H4 (cell line): ENCODE measurements at regions not wholly inside any gene's neighbourhood (a gene's known extent, or its start where the extent isn't known, plus 50 kb on each side); places are given as distances from the start of the nearest gene placed in this dataset.
A peak's percentile ranks its signal among the peaks of the same experiment; 100 is the strongest.

Source experiments
- DNase-seq: peaks from one replicate; pipeline ENCODE4 v3.0.0-alpha.2; 2015; ENCODE audit warnings: low spot score

DNA sequence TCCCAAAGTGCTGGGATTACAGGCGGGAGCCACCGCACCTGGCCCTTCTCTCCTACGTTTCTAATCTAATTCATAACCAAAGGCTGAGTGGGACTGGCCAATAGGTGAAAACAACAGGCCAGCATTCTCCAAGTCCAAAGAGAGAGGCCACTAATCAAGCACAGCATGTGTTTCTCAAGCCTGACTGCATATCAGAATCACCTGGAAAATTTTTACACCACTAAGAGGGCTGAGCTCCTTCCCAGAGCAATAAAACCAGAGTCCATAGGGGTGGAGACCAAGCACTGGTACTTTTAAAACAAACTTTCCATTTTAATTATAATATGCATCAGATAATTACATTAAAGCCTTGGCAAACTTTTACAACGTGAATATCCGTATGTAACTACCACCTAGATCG lies 254.4 kb downstream of the OPA1 start:
- DNase-seq, result no peak

DNA sequence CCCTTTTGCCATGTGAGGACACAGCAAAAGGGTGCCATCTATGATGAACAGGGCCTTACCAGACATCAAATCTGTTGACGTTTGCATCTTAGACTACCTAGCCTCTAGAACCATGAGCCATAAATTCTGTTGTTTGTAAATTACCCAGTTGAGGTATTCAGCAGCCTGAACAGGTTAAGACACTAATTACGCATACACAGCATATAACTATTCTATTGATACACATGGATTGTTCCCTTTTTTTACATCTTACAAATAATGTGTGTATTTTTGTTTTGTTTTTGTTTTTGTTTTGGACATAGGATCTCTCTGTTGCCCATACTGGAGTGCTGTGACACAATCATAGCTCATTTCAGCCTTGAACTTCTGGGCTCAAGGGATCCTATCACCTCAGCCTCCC lies 255.5 kb downstream of the OPA1 start:
- DNase-seq, result no peak

DNA sequence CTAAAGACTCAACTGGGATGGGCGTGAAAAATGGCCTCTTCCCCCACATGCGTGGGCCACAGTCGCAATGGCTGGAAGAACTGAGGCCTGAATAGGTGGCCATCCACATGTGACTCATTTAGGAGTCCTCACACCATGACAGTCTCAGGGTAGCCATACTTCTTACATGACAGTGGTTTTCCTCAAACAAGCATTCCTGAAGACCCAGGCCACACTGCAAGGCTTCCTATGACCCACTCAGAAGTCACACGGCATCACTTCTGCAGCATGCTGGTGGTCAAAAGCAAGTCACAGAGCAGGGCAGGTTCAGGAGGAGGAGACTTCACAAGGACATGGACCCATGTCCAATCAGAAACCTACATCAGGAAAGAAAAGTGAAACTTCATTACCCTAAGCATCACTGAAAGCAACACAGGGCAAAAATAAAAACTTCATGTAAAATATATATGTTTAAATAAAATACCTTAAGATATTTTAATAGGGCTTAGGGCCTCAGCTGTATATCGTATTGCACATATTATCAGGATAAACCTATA lies 257.1 kb downstream of the OPA1 start:
- no peak for DNase-seq

DNA sequence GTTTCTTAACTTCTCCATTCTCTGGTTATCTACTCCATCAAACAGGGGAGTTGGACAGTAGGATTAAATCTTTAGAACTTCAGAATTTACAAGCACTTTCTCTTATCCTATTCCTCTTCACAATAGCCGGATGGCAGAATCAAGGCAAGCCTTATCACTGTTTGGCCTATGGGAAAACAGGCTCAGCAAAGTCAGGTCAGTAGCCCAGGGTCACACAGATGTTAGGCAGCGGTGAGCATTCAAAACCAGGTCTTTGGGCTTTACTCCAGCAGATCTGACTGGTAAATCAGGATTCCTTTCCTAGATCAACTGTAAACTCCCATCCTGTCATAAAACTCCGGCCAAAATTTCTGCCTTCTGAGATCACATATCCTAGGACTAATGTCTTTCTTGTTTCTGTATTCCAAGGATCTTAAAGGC lies 258.4 kb downstream of the OPA1 start:
- no peak for DNase-seq

DNA sequence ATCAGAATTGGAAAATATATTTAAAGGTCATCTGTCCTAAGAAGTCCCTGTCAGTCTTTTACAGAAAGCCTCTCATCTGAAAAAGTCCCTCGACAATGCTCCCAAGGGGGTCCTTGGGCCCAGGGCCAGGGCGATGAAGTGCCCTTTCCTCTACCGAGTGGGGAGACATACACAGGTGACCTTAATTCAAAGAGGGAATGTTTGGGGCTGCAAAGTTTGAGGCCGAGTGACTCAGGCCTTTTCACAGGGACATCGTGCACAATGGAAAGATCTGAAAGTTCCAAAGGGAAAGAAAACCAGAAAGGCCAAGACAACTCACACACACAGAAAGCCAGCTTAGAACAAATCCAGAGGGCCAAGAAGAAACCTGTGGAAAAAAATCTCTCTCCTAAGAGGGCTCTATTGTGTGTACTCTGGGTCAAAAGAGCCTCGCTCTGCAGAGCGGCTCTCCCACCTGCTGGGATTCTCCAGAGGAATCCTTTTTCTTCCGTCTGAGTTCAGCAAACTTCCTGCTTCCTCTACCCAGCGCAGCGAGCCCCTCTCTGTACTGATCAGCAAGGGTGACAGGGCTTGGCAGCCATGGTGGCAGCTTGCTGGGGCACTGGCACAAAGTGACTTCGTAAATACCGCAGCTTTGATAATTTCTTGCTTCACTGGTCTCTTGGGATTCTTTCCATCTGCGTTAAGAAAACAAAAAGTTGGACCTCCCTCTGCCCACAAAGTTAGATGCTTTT lies 259.1 kb downstream of the OPA1 start:
- DNase-seq, result peak; percentile 82

DNA sequence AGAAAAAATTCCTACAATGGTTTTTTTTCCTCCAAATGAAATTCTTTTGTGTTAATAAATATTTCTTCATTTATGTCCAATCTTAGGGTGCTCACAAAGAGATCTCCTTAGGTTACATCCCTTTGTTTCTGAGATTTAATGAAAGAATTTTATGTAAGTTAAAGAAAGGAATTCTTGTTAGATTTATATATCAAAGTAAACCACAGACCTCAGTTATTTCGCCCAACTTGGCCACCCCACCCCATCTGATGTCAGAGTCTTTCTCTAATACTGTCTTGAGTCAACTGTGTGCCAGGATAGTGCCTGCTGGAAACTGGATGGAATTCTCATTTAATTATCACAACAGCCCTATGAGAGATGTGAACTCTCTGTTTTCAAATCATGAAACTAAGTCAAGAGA lies 259.9 kb downstream of the OPA1 start:
- peak; percentile 52 for DNase-seq

DNA sequence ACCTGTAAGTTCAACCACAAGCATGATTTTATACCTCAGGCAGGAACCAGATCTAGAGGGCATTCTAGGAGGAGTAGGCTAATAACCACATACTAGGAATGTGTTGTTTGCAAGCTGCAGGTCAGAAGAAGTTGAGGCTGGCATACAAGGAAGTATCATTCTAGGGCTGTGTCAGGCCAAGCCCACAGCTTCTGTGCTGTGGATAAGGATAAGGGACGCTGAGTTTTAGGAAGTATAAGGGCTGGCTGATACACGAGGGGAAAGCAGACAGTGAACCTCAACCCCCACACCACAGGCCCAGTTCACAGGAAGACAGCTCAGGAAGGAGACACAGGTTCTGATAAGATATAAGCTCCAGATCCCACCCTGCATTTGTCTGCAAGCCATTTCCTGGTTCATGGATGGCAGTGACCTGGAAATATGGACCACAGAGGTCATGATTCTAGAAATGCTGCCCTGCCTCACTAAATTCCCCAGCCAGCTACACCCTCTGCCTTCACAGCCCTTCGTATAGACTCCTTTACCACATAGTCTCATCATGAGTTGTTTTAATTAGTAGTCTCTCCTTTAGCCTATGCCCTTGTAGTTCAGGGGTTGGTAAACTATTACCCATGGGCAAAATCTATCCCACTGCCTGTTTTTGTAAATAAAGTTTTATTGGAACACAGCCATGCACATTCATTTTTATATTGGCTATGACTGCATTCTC lies 260.7 kb downstream of the OPA1 start:
- DNase-seq, result peak; percentile 37

DNA sequence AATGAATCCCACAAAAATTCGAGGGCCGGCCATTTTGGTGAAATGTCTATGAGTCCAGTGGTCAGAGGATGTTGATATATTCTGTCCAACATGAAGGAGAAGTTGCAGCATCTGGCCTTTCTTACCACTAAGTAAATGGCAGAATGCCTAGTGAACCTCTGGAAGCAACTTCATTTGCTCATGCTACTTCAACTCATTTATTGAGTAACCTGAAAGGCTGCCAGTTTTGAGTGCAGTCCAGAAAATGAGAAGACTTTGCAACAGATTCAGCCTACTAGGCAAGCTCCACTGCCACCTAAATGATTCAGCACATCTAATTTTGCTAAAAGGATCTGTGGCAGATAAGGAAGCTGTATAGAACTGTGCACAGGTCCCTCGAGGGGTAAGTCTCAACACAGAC lies 265.0 kb downstream of the OPA1 start:
- peak; percentile 98 for DNase-seq

DNA sequence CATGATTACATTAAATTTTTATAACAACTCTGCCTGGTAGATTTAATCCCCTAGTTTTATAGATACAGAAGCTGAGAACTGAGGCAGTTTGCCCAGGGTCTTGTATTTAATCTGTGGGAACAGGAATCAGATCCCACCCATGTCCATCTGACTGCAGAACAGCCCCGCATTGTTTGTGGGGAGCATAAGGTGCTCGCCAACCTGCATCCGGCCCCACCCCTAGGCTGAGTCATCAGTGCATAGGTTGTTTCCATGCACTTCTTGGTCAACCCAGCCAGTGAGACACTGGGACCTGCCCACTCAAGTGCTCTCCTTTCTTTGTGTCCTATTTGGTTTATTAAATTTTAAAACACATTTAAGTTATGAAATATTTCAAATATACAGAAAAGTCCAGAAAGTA lies 266.2 kb downstream of the OPA1 start:
- DNase-seq, result no peak

DNA sequence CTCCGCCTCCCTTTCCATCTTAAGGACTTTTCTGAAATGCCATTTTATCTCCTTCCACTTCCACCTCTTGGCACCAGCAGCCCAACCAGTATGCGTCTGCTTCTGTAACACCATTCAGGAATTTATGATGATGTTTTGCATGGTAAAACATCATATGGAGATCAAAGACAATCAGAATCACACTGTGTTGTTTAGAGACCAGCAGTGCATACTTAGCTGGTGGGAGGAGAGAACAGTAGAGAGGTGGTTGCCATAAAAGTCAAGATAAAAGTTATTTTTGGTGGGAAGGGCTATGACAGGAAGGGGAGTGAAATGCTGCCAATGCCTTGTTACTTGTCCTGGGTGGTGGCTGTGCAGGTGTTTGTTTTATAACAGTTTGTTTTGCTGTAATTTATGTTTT lies 268.0 kb downstream of the OPA1 start:
- DNase-seq, result no peak

DNA sequence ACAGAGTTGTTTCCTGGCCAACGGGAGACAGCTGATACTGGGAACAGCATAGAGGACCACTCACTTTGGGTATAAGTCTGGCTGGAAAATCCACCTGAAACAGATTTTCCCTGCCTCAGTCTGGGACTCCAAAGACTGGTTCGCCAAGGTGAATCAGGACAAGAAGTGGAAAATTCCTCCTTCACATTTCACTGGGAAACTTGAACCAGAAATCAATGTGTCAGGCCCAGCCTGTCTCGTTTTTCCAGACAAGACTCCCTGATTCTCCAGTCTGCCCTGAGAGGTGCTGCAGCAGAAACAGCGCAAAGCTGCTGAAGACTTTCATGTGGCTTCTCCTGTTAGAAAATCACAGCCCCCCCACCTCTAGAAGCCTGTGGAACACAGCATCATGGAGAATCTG lies 269.8 kb downstream of the OPA1 start:
- no peak for DNase-seq

DNA sequence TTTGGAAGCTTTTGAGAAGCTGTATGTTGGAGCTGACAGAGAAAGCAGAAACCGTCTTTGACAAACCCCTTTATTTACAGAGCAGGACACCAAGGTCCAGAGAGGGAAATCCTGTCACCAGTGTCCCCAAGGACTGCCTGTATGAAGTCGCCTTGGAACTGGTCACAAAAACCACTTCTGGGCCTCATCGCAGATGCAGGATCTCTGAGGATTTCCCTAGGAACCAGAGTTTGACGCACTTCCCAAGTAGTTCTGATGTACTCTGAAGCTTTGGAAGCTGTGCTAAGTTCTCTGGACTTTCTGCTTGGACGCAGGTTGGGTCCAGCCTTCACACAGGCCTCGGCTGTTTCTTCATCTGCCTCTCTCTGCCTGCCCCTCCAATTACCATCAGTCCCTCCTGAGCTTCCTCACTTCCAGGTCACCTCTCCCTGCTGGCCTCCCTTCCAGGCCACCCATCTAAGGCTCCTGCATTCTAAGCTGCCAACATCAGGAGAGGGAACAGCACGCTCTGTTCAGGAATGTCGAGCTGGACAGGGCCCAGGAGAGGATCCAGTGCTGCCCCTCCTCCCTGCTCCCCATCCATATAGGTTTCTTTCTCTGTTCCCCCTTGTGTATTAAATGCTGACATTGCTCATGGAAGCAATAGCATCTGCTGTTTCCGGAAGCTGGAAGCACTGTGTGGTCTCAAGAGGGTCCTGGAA lies 270.8 kb downstream of the OPA1 start:
- no peak for DNase-seq

DNA sequence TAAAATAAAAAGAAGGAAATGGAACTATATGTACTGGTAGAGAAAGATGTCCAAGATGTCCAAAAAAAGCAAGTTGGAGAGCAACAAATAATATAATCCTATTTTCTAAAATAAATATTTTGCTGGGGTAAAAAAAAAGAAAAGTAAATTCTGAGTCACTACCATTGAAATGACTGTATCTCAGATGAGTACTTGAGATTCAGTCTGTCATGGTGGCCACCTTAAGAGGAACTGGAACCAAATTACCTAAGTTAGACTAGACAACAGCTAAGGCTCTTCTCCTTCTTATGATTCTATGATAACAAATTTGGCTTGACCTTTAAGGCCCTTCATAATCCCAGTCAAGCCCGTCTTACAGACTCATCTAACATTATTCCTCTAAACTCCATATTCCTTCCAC lies 270.6 kb upstream of the HES1 start:
- no peak for DNase-seq

DNA sequence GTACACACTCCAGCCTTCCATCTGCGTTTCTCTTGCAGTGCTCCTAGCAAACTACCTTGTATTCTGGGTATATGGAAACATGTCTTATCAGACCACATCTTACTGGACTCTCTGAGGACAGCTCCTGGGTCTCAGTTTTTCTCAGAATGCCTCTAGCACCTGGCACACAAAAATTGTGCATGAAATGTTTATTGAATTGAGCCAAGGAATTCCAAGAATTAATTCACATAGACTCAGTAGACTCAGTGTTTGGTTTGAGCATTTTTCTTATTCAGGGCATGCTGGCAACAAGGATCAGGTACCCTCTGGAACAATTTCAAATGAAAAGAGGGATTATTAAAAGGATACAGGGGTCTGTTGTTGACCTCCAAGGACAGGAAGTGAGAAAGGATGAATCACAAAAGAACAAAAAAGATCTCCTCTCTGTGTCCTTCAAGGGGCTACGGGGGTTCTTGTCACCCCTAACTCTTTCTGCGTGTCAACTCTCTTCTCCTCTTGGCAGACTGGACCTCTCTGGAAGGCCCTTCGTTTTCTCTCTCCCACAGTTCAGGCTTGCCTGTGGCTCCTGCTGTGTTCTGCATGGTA lies 270.0 kb upstream of the HES1 start:
- no peak for DNase-seq

DNA sequence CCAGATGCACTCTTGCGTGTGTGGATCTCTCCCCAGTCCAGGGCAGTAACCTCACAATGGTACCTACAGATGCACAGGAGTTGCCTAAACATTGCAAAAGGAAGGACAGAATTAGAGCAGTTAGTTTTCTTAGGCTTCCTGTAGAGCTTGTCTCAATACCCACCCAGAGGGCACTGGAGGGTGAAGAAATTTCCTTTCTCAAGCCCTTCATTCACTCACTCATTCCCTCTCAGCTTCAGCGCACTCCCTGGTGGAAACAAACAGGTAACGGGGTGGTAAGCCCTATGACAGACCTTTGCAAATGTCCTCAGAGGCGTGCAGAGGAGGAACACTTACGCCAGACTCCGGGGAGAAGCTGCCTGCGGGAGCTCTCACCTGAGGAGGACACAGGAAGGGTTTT lies 267.4 kb upstream of the HES1 start:
- no peak for DNase-seq

DNA sequence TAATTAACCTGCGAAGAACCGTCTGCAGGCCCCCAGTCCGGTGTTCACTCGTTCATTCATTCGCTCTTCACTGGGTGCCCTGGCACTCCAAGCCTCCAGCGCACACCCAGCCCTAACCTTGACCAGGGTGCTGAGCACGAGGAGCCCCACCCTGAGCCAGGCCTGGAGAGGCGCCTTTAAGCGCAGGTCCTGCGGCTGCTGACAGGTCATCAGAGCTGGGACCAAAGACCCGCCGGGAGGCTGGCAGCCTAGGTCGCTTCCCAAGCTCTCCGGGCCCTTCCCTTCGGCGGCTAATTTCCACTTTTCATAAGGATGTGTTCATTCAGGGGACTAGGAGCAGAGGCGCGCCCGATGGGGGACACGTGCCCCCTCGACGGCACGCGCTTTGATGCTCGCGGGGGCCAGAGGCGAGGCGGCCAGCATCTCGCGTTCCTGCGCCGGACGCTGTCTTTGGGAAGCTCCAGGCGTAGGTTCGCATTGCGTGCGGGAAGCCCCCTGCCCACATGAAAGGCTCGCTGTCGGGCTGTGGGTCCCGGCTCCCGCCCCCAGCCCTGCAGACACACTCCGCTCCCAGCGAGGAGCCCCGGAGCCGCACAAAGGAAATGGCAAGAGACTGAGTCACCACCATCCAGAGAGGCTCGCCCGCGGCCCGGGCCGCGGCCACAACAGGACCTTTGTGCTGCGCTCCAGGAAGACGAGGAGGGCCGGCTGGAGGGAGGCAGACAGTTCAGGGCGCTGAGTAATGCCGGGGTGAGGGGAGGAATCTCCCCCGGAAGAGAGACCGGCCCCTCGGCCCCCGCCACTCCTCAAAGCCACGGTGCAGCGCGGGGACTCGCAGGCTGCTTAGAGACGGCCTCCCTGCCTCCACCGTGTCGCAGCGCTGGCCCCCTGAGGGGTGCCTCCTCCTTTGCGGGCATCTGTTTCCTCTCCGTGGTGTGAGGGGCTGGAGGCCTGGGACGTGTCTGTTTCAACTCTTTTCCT lies 266.4 kb upstream of the HES1 start:
- DNase-seq, result peak; percentile 70

DNA sequence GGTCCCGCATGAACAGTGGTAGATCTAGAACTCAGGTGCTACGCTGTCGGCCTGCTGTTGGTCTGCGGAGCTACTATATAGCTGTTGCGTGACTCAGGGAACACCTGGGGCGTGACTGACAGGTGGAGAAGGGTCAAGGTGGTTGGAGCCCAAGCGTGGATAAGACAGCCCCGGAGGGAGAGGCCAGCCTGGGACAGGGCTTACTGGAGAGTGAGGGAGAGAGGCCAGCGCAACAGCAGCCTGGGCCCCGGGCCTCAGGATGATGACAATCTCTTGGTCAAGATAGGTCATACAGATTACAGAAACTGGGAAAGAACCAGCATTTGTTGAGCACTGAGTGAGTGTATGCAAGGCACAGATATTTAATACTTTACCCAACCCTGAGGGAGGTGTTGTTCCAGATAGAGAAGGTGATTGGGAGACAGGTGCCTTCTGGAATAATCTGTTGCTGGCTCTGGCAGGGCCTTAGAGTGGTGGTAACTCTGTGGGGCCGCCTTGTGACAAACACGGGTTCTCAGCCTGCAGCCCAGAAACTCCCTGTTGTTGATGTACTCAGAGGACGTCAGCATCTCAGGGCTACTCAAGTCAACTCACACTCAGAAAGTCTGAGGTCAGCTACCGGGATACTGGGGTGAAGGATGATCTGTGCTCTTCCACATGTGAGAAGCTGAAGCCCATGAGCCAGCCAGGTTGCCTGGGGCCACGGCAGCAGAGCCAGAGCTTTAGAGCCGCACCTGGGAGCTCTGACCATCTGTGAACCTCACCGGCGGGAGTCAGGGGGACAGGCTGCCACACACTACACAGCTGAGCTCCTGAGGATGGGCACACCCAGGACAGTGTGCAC lies 265.4 kb upstream of the HES1 start:
- no peak for DNase-seq

DNA sequence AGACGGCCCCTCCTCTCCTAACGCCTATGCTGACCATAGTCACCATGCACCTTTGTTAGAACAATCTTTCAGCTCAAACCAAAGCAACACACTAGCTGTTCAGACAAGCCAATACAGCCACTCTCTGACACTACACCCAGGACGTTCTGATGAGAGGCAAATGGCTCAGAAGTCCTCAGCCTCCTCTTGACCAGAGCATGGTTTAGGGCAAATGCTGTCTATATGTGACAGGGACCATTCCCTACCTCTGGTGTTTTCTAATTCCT lies 264.8 kb upstream of the HES1 start:
- DNase-seq, result no peak

DNA sequence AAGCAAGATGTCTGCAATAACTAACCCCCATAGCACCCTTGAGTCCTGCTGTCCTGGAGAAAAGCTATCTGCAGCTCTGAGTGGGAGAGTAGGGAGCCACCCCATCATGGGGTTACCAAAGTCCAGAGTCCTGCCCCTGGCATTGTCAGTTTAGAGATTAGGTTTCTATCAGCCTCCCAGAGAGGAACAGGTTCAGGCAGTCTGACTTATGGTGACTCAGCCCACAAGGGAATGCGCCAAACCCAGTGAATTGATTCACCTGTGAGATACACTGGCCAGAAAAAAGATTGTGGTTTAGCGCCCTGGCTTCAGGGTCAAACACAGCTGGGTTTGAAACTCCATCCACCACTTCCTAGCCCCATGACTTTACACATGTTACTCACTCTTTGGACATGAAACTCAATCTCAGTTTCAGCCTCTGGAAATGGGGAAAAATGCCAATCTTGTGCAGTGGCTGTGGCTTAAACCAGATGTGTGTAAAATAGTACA lies 263.6 kb upstream of the HES1 start:
- DNase-seq, result peak; percentile 94
